Cardiac septum (tissue), 1 donor: ENCODE measurements at regions not wholly inside any gene's neighbourhood (a gene's known extent, or its start where the extent isn't known, plus 50 kb on each side); places are given as distances from the start of the nearest gene placed in this dataset.
"Not testable (repeated sequence)": the region's sequence is repeated elsewhere in the genome, so short reads cannot be mapped to it uniquely, and the experiment has no call there.

Source experiments
- DNase-seq: peaks from one replicate; pipeline ENCODE4 v3.0.0-alpha.2; 2020; ENCODE audit warnings: low spot score
- intact Hi-C: fragments of 100-400 bp; cut with DNase I; formaldehyde crosslinking; loops from one replicate; pipeline ENCODE4 v1.14.0; 2022
- donor health status: DM: no; HTN: no; CAD: no.

DNA sequence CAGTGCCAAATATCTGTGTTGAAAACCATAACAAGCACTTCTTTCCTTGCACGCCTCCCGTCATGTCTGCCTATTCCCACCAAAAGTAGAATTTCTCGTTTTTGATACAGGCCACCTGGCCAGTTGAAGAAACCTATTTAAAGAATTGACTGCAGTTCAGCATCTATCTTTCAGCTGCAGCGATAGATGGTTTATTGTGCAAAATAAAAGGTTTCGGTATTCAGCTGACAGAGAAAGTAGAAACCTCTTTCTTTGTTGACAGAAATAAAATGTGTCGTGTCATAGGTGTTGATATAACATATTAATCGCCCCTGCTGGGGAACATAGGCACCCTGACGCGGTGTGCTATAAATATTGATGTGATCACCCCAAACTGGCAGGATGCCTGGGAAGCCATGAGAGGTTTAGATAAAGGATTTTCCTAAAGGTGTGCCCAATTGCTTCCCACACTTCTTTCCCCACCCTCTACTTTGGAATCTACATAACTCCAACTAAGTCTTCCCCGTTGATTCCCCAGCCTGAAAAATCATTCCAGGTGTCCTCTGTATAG lies 570.4 kb downstream of the CCDC85A start:
- intact Hi-C loops: loop anchor here (10.0 kb wide), 1 partner anchor 229 kb away; no protein-coding TSS in a partner anchor
- no peak for DNase-seq

DNA sequence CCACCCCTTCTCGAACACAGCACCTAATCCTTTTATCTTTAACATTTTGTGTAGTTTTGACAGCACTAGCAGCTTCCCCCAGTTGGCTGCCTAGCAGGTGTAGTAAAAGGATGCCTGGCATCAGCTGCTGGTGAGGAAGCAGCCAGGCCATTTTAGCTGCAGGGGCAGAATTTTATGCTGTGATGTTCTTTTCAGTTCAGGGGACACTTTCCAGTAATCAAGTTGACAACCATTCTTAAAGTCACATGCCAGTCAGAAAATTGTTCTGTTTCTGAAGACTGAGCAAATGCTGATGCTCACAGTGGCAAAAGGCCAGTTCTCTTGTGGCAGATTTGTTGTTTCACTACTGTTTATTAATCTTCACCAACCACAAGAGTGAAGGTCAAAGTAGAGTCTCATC lies 570.8 kb downstream of the CCDC85A start:
- DNase-seq: no peak
- intact Hi-C loops: loop anchor here (10.0 kb wide), 1 partner anchor 230 kb away; no protein-coding TSS in a partner anchor

DNA sequence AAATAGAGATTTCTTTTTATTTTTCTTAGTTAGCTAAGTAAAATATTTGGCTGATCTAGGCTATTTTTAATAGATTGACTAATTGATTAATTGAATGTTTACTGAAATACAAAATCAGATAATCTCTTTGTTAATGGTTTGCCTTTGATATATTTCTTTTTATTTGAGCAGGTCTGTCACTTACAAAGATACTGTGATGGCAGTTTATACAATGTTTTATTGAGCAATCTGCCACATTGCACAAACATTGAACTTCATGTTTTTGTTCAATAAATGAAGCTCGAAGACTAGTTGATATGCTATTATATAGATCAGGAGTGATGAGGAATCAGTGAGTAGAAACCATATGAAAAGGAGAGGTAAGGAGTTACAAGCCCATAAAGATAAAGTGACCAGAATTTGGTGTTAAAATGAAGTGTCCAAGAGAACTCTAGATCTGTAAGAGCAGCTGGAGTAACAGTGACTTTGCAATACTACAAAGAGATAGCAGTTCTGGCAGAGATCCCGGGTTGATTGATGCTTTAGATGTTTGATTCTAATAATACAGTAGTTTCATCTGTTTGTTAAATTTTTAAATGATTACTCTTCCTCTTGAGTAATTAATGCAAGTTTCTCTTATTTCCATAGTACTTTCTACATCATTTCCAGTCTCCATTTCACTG lies 574.2 kb downstream of the CCDC85A start:
- intact Hi-C loops: loop anchor here (10.0 kb wide), 1 partner anchor 233 kb away; no protein-coding TSS in a partner anchor
- DNase-seq: no peak

DNA sequence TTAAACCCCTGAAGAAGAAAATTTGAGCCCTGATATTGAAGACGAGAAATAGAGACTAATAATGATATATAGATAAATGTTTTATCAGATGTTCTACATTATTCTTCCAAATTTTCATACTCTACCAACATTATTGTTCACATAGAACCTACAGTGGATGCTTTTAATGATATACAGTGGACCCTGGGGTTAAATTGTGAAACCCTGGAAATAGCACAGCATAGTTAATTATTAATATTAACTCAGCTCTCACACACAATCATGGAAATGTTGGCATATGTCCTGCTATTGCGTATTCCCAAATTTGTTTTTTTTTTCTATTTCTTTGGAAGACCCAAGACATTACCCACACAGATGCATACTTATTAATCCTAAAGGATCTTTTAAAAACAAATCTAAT lies 579.9 kb downstream of the CCDC85A start:
- no peak for DNase-seq
- intact Hi-C loops: no loop called here

DNA sequence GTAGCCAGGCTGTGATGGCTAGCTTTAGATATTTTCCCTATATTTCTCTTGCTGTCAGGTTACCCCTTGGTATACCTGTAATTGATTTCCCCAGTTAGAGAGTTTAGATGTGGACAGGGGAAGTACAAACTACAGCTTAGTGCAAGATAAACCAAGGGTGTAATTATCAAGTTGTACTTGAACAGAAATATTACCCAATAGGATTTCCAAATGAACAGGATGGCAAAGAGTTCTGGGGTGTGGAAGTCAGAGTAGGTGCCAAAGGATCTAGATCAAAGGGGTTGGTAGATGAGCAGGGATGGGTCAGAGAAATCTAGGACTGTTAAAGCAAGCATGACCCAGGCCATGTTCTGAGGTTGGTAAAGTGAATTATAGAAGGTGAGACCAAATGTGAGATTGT lies 585.2 kb downstream of the CCDC85A start:
- intact Hi-C loops: no loop called here
- DNase-seq: no peak

DNA sequence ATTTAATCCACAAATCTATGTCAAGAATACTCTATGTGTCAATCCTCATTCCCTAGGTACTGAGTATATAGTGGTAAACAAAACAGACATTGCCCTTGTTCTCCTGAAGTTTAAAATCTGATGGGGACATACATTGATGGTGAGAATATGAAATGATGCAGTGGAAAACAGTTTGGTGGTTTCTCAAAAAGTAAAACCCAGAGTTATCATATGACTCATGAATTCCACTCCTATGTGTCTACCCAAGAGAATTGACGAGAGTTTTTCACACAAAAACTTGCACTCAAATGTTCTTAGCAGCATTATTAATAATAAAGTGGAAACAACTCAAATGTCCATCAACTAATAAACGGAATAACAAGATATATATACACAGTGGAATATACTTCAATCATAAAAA lies 586.7 kb downstream of the CCDC85A start:
- DNase-seq: no peak
- intact Hi-C loops: no loop called here

DNA sequence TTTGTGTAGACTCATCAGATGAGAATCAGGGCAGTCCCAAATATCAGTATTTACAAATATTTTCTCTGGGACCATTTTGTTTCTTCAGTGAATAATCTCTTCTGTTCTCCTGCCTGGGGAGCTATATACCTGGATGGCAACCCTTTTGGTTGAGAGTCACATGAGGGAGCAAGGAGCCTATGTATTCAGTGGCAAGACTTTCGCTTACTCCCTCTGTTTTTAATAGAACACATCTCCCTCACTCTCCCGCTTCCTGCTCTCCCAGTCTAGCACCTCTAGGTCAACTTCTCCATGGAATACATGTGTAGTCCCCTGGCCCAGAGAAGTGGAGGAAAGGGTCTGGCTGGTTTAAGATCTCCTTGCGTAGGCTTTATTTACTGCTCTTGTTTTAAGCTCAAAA lies 600.3 kb downstream of the CCDC85A start:
- intact Hi-C loops: no loop called here
- no peak for DNase-seq

DNA sequence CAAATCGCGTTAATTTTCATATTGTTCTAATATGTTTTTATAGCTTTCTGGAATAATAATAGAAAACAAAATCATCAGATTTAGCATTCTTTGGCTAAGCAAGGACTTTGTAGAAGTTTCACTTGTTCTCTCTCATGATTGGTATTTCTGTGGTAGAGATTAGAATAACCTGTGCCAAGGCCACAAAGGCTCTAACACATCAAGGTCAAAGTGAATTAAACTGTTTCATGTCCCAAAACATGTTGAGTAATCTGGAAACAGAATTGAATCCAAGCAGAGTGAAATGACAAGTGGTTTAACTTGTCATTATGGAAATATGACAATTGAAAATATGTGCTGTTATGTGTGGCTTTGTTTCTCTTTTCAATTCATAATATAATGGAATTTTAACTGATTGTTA lies 617.4 kb downstream of the CCDC85A start:
- DNase-seq: no peak
- intact Hi-C loops: no loop called here

DNA sequence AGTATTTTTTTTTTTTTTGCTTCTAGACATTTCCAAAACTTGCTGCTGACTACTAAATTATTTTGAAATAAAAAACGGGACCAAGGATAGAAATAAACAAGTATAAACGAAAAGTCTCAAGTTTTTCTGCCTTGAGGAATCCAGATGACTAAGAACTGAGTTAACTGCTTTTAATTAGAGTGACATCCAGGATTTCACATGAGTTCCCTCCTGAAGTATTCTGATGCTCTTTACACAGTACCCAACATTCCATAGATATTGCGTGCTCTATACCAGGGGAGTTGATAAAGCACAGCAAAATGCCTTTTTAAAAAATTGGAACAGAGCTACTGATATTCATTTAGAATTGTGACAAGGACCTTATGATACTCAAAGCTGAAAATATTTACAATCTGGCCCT lies 618.0 kb downstream of the CCDC85A start:
- intact Hi-C loops: no loop called here
- DNase-seq: no peak

DNA sequence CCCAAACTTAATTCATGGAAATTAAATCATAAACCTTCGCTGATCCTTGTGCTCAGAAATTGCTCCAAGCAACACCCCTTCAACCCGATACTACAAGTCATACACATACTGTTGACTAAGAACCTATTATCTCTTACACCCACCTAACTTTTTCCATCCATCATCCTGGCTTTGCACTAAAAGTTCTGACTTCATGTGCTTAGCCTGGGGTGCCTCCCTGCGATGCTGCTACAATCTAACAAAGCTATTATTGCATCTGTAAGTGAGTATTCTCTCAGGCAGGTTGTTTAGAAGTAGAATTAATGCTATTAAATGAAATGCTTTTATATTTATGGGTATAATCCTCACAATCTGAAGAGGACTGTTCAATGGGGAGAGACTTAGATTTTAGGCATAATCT lies 619.8 kb downstream of the CCDC85A start:
- no peak for DNase-seq
- intact Hi-C loops: no loop called here

DNA sequence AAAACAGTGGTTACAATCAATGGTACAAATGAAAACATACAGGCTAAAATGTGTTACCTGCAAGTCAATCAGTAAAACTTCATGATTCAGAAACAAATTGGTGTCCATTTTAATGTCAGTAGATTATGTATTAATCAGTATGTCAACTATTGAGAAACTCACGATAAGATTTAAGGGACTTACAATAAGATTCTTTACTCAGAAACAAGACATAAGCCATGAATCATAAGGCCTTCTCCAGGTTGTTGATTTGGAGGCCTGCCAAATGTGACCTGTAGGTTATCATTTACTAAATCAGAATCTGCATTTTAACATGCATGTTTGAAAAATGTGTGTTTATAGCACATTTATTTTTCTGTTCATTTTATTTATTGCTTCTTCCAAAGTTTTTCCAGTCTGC lies 623.1 kb downstream of the CCDC85A start:
- intact Hi-C loops: no loop called here

DNA sequence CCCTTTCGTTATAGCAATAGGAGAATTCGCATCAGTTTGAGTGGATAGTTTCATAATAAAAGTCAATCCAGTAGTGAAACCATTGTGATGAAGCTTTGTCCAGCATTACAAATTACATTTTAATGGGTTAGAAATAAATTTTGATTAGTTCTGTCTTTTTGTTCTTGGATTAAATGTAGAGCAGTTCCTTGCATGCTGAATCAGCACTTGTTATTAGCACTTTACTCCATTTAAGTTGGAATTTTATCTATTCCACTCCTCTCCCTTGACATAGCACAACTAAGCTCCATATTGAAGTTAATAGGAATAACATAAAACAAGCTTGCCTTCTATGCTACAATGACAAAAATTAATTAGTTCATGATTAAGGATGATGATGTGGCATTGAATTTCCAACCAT lies 624.1 kb downstream of the CCDC85A start:
- DNase-seq: no peak
- intact Hi-C loops: no loop called here

More for the DNA sequence above, 623.1 kb downstream of the CCDC85A start:
- no peak for DNase-seq

DNA sequence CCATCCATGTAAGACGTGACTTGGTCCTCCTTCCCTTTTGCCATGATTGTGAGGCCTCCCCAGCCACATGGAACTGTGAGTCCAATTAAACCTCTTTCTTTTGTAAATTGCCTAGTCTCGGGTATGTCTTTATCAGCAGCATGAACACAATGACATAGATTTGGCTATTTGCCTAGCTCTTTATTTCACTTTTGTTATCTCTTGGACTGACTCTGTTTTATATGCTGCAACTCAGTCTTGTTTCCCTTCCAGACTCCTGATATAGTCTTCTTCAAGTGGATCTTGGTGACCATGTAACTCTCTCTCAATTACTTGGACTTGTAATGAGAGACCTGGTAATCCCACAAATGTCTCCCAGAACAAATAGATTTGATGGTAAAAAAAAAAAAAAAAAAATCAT lies 627.6 kb downstream of the CCDC85A start:
- intact Hi-C loops: no loop called here
- no peak for DNase-seq

DNA sequence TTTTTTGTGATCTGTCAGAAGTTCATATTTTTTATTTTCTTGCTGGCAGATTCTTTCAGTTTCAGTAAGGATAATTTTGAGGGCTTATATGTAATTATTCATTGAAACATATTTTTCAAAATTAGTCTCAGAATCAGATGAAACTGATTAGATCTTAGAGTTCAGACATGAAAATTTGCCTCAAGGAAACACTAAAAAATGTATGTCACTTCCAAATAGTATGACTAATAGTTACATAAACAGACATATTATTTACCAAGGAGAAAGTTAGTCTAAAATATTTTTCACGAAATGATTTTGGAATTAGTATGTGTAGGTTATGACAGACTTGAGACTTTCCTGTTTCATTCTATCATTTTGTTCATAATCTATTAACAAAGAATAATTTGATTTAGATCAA lies 628.6 kb downstream of the CCDC85A start:
- intact Hi-C loops: no loop called here
- no peak for DNase-seq

DNA sequence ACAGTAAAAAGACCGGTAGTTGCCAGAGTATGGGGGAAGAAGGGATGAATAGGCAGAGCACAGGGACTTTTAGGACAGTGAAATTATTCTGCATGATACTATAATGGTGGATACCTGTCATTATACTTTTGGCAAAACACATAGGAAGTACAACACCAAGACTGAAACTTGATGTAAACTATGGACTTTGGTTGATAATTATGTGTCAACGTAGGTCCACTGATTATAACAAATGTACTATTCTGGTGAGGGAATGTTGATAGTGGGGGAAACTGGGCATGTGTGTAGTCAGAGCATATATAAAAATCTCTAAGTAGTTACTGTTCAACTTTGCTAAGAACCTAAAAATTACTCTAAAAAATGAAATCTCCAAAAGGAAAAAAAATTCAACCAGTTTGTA lies 629.7 kb downstream of the CCDC85A start:
- intact Hi-C loops: no loop called here
- no peak for DNase-seq

DNA sequence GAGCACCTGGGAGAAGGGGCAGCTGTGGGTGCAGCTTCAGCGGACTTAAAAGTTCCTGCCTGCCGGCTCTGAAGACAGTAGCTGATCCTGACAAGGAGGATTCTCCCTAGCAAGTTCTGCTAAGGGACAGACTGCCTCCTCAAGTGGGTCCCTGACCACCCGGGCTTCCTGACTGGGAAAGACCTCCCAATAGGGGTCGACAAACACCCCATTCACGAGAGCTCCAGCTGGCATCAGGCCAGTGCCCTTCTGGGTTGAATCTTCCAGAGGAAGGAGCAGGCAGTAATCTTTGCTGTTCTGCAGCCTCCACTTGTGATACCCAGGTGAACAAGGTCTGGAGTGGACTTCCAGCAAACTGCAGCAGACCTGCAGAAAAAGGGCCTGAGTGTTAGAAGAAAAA lies 632.9 kb downstream of the CCDC85A start:
- intact Hi-C loops: no loop called here
- no peak for DNase-seq

DNA sequence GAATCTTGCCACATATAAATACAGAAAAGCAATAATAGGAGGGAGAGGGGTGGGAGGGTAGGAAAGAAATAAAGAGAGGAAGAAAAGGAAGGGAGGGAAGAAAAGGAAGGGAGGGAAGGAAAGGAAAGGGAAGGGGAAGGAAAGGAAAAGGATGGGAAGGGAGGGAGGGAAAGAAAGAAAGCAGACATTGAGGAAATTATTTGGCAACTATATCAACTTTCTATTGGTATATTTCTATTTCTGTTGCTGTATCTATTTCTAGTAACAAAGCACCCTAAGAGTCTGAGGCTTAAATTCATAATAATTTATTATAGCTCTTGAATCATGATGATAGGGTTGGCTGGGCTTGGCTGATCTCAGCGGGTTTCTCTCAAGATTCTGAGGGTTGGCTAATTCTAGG lies 648.0 kb downstream of the CCDC85A start:
- intact Hi-C loops: no loop called here
- no peak for DNase-seq

DNA sequence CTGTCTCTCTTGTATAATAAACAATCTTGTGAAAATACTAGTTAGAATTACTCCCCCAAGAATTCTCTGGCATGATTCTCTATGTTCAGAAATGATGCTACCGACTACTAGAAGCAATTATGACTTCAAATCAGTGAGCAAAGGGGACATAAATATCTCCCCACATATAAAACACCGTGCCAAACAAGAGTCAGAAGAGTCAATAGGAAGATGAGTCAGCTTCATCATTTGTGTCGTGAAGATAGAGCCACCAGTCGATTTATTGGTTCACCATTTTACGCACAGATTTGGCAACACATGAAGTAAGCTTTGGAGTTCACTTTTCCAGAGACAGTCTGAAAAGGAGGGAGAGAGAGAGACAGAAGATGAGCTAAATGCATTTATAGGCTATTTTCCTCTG lies 650.9 kb downstream of the CCDC85A start:
- intact Hi-C loops: no loop called here
- DNase-seq: no peak

DNA sequence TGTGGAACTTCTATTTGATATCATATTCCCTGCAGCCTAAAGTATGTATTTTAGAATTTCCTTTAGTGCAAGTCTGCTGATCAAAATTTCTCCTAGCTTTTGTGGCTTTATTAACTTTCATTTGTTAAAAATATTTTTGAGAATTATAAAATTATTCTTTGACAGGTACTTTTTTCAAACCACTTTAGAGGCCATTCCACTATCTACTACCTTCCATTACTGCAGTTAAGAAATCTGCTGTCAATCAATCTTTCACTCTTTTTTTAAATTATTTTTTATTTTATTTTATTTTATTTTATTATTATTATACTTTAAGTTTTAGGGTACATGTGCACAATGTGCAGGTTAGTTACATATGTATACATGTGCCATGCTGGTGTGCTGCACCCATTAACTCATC lies 656.2 kb downstream of the CCDC85A start:
- intact Hi-C loops, DNase-seq: not testable (repeated sequence)

DNA sequence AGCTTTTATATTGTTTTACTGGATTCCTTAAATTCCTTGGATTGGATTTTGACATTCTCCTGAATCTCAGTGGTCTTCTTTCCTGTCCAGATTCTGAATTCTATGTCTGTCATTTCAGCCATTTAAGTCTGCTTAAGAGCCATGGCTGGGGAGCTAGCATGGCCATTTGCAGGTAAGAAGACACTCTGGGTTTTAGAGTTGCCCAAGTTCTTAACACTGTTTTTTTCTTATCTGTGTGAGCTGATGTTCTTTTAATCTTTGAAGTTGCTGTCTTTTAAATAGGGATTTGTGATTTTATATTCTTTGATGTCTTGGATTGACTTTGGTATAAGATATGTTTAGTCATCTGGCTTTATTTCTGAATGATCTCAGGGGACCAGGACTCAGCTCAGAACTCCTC lies 677.2 kb downstream of the CCDC85A start:
- no peak for DNase-seq
- intact Hi-C loops: no loop called here

DNA sequence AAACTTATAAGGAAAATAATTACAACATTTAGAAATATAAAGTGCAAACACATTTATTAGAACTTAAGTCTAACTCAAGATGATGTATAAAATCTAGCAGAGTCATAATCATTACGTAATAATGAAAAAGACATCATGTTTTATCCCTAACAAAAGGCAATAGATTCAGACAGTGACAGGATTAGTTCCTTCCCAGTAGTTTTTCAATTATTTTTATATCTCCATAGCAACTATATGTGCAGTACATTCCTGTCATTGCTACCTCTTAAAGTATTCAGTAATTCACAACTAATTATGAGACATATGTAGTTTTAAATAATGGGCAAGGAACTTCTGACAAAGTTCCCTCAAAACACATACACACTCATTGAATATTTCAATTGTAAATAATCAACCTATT lies 687.9 kb downstream of the CCDC85A start:
- intact Hi-C loops: no loop called here
- no peak for DNase-seq

DNA sequence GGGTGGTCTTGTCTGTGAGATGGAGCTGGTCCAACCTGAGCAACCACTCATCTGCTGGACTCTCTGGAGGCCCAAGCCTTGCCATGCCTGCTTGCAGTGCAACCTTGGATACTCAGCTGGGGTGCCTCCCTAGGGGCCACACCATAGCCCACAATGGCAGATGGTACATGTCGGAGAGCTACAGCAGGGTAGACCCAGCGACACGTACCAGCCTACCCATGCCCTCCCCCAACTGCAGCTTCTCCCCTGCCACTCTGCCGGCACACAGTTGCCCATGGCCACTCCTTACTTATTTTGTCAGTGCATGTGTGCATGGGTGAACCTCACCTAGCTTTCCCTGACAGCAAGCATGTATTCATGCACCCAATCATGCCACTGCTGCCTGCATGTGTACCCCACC lies 690.9 kb downstream of the CCDC85A start:
- intact Hi-C loops: no loop called here
- DNase-seq: no peak
